OCI-LY7 (cell line): ENCODE measurements at regions not wholly inside any gene's neighbourhood (a gene's known extent, or its start where the extent isn't known, plus 50 kb on each side); places are given as distances from the start of the nearest gene placed in this dataset.

Source experiments
- CTCF ChIP-seq: fragments of 200-600 bp; sonication (generic); conservative IDR thresholded peaks from 2 replicates; pipeline ENCODE4 v1.5.1; 2014; ENCODE audit warnings: mild to moderate bottlenecking, antibody characterized with exemption, low read length, moderate library complexity, mixed read lengths
- EZH2phosphoT487 ChIP-seq: fragments of 200-600 bp; sonication (generic); IDR thresholded peaks from 2 replicates; pipeline ENCODE4 v1.6.1; 2018; ENCODE audit warnings: low read depth, borderline replicate concordance, mild to moderate bottlenecking, mixed run types, antibody characterized with exemption, low read length, moderate library complexity, mixed read lengths

GRCh38 chr20:21956591-21956990, 251.1 kb downstream of the PAX1 start:
- TF ChIP-seq CTCF (no peak), EZH2phosphoT487 (no peak)
